22Rv1 (cell line): ENCODE measurements at regions not wholly inside any gene's neighbourhood (a gene's known extent, or its start where the extent isn't known, plus 50 kb on each side); places are given as distances from the start of the nearest gene placed in this dataset.

Experiments
- H3K27ac ChIP-seq: fragments of 450-650 bp; 2 replicates; pipeline ENCODE4 v1.5.1; 2017
- ZFX ChIP-seq: fragments of 450-650 bp; IDR thresholded peaks from 2 replicates; pipeline ENCODE4 v1.6.1; 2017; ENCODE audit warnings: antibody characterized with exemption, borderline replicate concordance
- TF ChIP-seq, protein P1 (sequence below): fragments of 450-650 bp; IDR thresholded peaks from 2 replicates; pipeline ENCODE4 v1.5.1; 2017; ENCODE audit warnings: mild to moderate bottlenecking

DNA sequence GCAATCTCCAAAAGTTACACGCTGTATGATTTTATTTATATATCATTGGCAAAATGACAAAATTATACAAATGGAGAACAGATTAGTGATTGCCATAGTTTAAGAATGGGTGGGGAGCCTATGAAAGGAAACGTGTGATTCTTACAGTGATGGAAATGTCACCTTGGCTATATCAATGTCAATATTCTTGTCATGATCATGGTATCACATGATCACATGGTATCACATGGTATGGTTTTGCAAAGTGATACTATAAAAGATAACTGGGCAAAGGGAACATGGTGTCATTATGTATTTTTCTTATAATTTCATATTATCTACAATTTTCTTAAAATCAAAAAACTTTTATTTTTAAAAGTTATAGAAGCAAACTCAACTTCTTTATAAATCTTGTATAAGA, 606.2 kb upstream of the ZEB2 start:
- no peak overlapping the region for H3K27ac ChIP-seq
- no peak for TF ChIP-seq ZFX
- TF ChIP-seq, protein P1, sequence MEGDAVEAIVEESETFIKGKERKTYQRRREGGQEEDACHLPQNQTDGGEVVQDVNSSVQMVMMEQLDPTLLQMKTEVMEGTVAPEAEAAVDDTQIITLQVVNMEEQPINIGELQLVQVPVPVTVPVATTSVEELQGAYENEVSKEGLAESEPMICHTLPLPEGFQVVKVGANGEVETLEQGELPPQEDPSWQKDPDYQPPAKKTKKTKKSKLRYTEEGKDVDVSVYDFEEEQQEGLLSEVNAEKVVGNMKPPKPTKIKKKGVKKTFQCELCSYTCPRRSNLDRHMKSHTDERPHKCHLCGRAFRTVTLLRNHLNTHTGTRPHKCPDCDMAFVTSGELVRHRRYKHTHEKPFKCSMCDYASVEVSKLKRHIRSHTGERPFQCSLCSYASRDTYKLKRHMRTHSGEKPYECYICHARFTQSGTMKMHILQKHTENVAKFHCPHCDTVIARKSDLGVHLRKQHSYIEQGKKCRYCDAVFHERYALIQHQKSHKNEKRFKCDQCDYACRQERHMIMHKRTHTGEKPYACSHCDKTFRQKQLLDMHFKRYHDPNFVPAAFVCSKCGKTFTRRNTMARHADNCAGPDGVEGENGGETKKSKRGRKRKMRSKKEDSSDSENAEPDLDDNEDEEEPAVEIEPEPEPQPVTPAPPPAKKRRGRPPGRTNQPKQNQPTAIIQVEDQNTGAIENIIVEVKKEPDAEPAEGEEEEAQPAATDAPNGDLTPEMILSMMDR = no peak

DNA sequence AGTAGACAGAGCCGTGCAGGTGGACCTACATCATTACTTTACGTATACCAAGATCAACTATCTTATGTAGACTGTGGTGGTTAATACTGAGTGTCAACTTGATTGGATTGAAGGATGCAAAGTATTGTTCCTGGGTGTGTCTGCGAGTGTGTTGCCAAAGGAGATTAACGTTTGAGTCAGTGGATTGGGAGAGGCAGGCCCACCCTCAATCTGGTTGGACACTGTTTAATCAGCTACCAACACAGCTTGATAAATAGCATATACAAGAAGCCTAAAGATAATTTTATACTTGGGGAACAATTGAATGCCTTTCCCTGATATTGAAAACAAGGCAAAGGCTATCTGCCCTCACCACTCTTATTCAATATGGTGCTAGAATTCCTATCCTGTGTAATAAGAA, 604.2 kb upstream of the ZEB2 start:
- H3K27ac ChIP-seq = no peak overlapping the region
- TF ChIP-seq, protein P1 = no peak
- no peak for TF ChIP-seq ZFX

DNA sequence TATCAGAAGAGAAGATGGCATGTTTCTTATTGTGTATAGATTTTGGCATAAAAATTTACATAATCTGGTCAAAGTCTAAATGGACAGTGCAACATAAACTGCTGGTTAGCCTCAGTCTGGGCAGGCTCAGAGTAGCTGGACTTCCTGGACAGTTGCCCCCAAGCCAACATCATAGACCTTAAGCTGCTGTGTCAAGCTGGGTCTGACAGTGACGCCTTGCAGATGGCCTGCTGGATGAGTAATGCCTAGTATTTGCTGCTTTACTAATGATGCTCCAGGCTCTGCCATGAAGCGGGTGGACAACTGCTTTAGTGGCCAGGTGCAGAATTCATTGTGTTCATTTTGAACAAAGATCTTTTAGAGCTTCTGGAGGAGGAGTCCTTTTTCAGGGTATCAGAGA, 603.7 kb upstream of the ZEB2 start:
- TF ChIP-seq, protein P1 = no peak
- H3K27ac ChIP-seq = no peak overlapping the region

DNA sequence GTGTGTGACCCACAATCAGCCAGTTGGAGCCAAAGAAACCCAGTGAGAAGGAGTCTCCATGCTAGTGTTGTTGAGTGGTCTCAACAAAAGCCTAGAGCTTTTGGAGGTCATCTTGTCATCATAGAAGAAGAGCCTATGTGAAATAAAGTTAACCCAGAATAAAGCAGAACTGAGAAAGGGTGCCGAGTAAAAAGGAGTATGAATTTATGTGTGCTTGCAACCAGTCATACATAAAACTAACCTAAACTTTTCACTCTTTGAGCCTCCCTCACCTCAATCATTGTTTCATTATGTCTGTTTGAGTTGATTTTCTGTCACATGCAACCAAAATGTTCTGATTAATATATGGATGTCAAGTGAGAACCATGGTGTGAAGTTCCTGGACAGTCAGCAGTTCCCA, 599.3 kb upstream of the ZEB2 start:
- TF ChIP-seq, protein P1 = no peak
- no peak for TF ChIP-seq ZFX
- H3K27ac ChIP-seq = no peak overlapping the region

DNA sequence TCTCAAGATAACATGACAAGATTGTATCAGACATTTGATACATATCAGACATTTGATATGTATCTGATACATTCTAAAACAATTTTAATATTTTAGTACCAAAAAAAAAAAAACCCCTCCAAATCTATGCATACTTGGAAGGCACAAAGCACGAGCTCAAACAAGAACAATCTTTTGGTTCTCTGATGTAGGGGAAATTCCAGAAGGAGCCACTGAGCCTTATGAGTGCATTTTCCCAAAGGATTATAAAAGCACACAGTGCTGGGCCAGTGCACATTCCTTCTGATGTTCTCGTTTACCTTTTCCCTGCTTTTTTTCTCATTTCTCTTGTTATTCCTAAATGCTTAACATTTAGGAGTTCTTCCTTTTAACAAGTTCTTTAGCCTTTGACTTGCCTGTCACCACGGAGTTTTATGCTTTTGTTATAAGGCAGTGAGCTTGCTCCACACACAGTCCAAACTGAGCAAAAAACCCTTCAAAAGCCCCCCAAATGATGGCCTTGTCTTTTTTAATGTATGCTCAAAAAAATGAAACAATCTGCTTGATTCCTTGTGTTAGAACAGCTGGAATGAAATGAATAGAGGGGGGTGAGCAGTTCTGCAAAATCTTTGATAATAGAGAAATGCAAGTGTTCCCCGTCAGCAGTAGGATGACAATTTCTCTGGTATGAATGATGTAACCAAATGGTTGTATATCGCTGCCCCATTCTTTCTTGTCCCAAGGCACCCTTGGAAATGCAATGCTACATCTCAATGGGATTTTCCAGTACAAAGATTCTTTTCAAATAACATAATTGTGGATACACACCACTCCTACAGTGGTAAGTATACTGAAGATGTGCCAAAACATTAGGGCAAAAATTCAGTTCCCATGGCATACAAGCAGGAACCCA, 597.2 kb upstream of the ZEB2 start:
- TF ChIP-seq ZFX = no peak
- TF ChIP-seq, protein P1 = no peak
- no peak overlapping the region for H3K27ac ChIP-seq

DNA sequence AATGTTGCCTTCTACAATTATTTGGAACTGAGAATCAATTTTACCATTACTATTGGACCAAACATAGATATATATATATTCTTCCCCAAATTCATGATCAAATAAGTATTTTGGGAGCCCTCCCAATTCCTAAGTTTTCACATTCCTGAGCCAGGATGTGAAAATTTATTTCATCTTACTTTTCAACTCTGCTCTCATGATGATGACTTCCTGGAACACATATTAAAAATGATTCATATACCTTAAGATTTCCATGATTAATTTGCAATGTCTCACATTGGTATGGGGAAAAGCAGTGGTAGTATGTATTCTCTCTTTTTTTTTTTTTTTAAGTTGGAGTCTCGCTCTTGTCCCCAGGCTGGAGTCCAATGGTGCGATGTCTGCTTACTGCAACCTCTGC, 596.1 kb upstream of the ZEB2 start:
- no peak overlapping the region for H3K27ac ChIP-seq
- TF ChIP-seq ZFX = no peak

DNA sequence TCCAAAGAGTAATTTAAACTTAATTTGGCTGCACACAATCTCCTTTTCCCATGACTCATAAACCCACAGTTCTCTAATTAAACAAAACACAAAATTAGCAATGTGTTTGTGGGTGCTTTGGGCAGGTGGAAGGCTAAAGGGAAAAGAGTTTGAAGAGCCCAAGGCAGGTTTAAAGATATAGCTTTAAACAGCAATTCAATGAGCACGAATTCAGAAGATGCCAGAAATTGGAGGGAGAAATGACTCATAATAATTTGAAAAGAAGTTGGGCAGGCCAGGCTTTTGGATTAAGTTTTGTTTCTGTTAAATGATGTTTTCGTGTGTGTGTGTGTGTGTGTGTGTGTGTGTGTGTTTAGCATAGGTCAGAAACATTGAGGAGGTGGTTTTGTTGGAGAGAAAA, 594.8 kb upstream of the ZEB2 start:
- no peak overlapping the region for H3K27ac ChIP-seq
- no peak for TF ChIP-seq ZFX
- TF ChIP-seq, protein P1 = no peak
